ENCODE measurements at regions not wholly inside any gene's neighbourhood (a gene's known extent, or its start where the extent isn't known, plus 50 kb on each side); places are given as distances from the start of the nearest gene placed in this dataset.

- ATAC-seq (ENCODE audit: low FRiP score) (no peak), DNase-seq (ENCODE audit: low spot score) (no peak)
- no peak for TF ChIP-seq CTCF (IDR thresholded peaks at IDR 0.05)
Observed at GRCh38 chr12:43120150-43120549, 431.9 kb downstream of the ADAMTS20 start.

GRCh38 chr12:43118881-43119280 is 433.1 kb downstream of the ADAMTS20 start:
- no peak for DNase-seq (ENCODE audit: low spot score)
- no peak for TF ChIP-seq CTCF (IDR thresholded peaks at IDR 0.05)
- no peak for ATAC-seq (ENCODE audit: low FRiP score)

- DNase-seq (ENCODE audit: low spot score) (no peak), ATAC-seq (ENCODE audit: low FRiP score) (no peak)
- TF ChIP-seq CTCF (IDR thresholded peaks at IDR 0.05) = no peak
Observed at GRCh38 chr12:43118234-43118633, 433.8 kb downstream of the ADAMTS20 start.

GRCh38 chr12:43117226-43117930 is 434.6 kb downstream of the ADAMTS20 start:
- no peak for TF ChIP-seq CTCF (IDR thresholded peaks at IDR 0.05)
- DNase-seq (ENCODE audit: low spot score) (no peak), ATAC-seq (ENCODE audit: low FRiP score) (no peak)

GRCh38 chr12:43115441-43116160 is 436.4 kb downstream of the ADAMTS20 start:
- DNase-seq (ENCODE audit: low spot score) = no peak
- TF ChIP-seq CTCF (IDR thresholded peaks at IDR 0.05) = no peak
- no peak for ATAC-seq (ENCODE audit: low FRiP score)

- no peak for TF ChIP-seq CTCF (IDR thresholded peaks at IDR 0.05)
- ATAC-seq (ENCODE audit: low FRiP score) (no peak), DNase-seq (ENCODE audit: low spot score) (no peak)
Observed at GRCh38 chr12:43114316-43114715, 437.7 kb downstream of the ADAMTS20 start.

- no peak for ATAC-seq (ENCODE audit: low FRiP score)
- TF ChIP-seq CTCF (IDR thresholded peaks at IDR 0.05) = no peak
- DNase-seq (ENCODE audit: low spot score) = no peak
Observed at GRCh38 chr12:43113616-43114015, 438.4 kb downstream of the ADAMTS20 start.

All from omental fat pad (tissue), 3 donors.